ENCODE measurements at regions not wholly inside any gene's neighbourhood (a gene's known extent, or its start where the extent isn't known, plus 50 kb on each side); places are given as distances from the start of the nearest gene placed in this dataset.
"Not testable (repeated sequence)": the region's sequence is repeated elsewhere in the genome, so short reads cannot be mapped to it uniquely, and the experiment has no call there.

GRCh38 chr4:107419052-107419451 is 301.0 kb downstream of the PAPSS1 start:
- H3K27me3 Mint-ChIP-seq (ENCODE audit: unreplicated experiment), result peaks cover 2% of the 10 kb centered on the region
- no peak for DNase-seq (ENCODE audit: low spot score)
- H3K4me3 Mint-ChIP-seq (ENCODE audit: unreplicated experiment), result no peak overlapping the region
- no peak overlapping the region for H3K27ac Mint-ChIP-seq (ENCODE audit: unreplicated experiment)
- peaks cover 7% of the 10 kb centered on the region for H3K36me3 Mint-ChIP-seq (ENCODE audit: low read depth, unreplicated experiment)
- peaks cover 5% of the 10 kb centered on the region for H3K9me3 Mint-ChIP-seq (ENCODE audit: unreplicated experiment)
- TF ChIP-seq CTCF (IDR thresholded peaks at IDR 0.05; ENCODE audit: unreplicated experiment), result no peak
- peaks cover 7% of the 10 kb centered on the region for H3K4me1 Mint-ChIP-seq (ENCODE audit: unreplicated experiment)

GRCh38 chr4:107415490-107415889 is 304.5 kb downstream of the PAPSS1 start:
- DNase-seq (ENCODE audit: low spot score); H3K4me1 Mint-ChIP-seq (ENCODE audit: unreplicated experiment); H3K4me3 Mint-ChIP-seq (ENCODE audit: unreplicated experiment); H3K27ac Mint-ChIP-seq (ENCODE audit: unreplicated experiment); H3K27me3 Mint-ChIP-seq (ENCODE audit: unreplicated experiment); H3K9me3 Mint-ChIP-seq (ENCODE audit: unreplicated experiment): not testable (repeated sequence)
- H3K36me3 Mint-ChIP-seq (ENCODE audit: low read depth, unreplicated experiment), result peaks cover 19% of the 10 kb centered on the region

- not testable (repeated sequence) for H3K27me3 Mint-ChIP-seq (ENCODE audit: unreplicated experiment)
Measured at GRCh38 chr4:107409872-107410271, 310.2 kb downstream of the PAPSS1 start.

GRCh38 chr4:107408968-107409367 is 311.1 kb downstream of the PAPSS1 start:
- H3K27me3 Mint-ChIP-seq (ENCODE audit: unreplicated experiment), result peaks cover 2% of the 10 kb centered on the region
- no peak overlapping the region for H3K4me3 Mint-ChIP-seq (ENCODE audit: unreplicated experiment)
- peaks cover 14% of the 10 kb centered on the region for H3K36me3 Mint-ChIP-seq (ENCODE audit: low read depth, unreplicated experiment)
- peaks cover 6% of the 10 kb centered on the region for H3K9me3 Mint-ChIP-seq (ENCODE audit: unreplicated experiment)
- DNase-seq (ENCODE audit: low spot score), result no peak
- no peak for TF ChIP-seq CTCF (IDR thresholded peaks at IDR 0.05; ENCODE audit: unreplicated experiment)
- H3K27ac Mint-ChIP-seq (ENCODE audit: unreplicated experiment), result no peak overlapping the region
- no peaks in the 10 kb centered on the region for H3K4me1 Mint-ChIP-seq (ENCODE audit: unreplicated experiment)

More at GRCh38 chr4:107409872-107410271, 310.2 kb downstream of the PAPSS1 start:
- H3K4me3 Mint-ChIP-seq (ENCODE audit: unreplicated experiment); H3K4me1 Mint-ChIP-seq (ENCODE audit: unreplicated experiment); H3K27ac Mint-ChIP-seq (ENCODE audit: unreplicated experiment); DNase-seq (ENCODE audit: low spot score): not testable (repeated sequence)
- peaks cover 10% of the 10 kb centered on the region for H3K9me3 Mint-ChIP-seq (ENCODE audit: unreplicated experiment)
- H3K36me3 Mint-ChIP-seq (ENCODE audit: low read depth, unreplicated experiment), result peaks cover 19% of the 10 kb centered on the region

- no peak overlapping the region for H3K27ac Mint-ChIP-seq (ENCODE audit: unreplicated experiment)
- DNase-seq (ENCODE audit: low spot score), result no peak
- H3K9me3 Mint-ChIP-seq (ENCODE audit: unreplicated experiment), result no peaks in the 10 kb centered on the region
- no peak overlapping the region for H3K4me3 Mint-ChIP-seq (ENCODE audit: unreplicated experiment)
- TF ChIP-seq CTCF (IDR thresholded peaks at IDR 0.05; ENCODE audit: unreplicated experiment), result no peak
- no peaks in the 10 kb centered on the region for H3K27me3 Mint-ChIP-seq (ENCODE audit: unreplicated experiment)
- no peaks in the 10 kb centered on the region for H3K4me1 Mint-ChIP-seq (ENCODE audit: unreplicated experiment)
- H3K36me3 Mint-ChIP-seq (ENCODE audit: low read depth, unreplicated experiment), result no peaks in the 10 kb centered on the region
Measured at GRCh38 chr4:107404591-107405300, 315.3 kb downstream of the PAPSS1 start.

- H3K36me3 Mint-ChIP-seq (ENCODE audit: low read depth, unreplicated experiment), result no peaks in the 10 kb centered on the region
- no peak overlapping the region for H3K4me3 Mint-ChIP-seq (ENCODE audit: unreplicated experiment)
- TF ChIP-seq CTCF (IDR thresholded peaks at IDR 0.05; ENCODE audit: unreplicated experiment), result no peak
- H3K27me3 Mint-ChIP-seq (ENCODE audit: unreplicated experiment), result peaks cover 2% of the 10 kb centered on the region
- no peak overlapping the region for H3K27ac Mint-ChIP-seq (ENCODE audit: unreplicated experiment)
- DNase-seq (ENCODE audit: low spot score), result no peak
- H3K4me1 Mint-ChIP-seq (ENCODE audit: unreplicated experiment), result no peaks in the 10 kb centered on the region
- H3K9me3 Mint-ChIP-seq (ENCODE audit: unreplicated experiment), result no peaks in the 10 kb centered on the region
Measured at GRCh38 chr4:107402291-107402690, 317.7 kb downstream of the PAPSS1 start.

All from endothelial cell (in vitro differentiated cells).